ENCODE measurements at regions not wholly inside any gene's neighbourhood (a gene's known extent, or its start where the extent isn't known, plus 50 kb on each side); places are given as distances from the start of the nearest gene placed in this dataset.

DNA sequence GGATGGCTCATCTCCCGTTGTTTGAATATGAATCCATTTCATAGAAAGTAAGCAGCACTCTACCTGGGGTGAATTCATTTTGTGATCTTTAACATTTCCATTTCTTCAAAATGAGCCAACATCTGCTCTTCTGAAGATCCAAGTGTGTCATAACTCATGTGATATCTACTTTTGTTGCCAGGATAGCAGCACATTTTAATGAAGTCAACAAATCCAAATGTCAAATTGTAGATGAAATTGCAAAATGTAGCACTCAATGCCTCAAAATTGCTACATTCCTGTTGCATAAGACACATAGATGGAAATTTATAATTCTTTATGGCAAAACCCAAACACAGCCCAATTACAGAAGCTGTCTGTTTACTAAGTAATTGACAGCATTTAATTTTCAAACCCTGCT is 360.7 kb downstream of the TMX3 start:
- no TSS peak for BruUV-seq (replicated peaks)
- H4K20me1 ChIP-seq (ENCODE audit: insufficient read depth), result no peaks in the 10 kb centered on the region
- no peak overlapping the region for H3K4me2 ChIP-seq
- H3K27ac ChIP-seq, result no peak overlapping the region
- intact Hi-C loops (cut with micrococcal nuclease; ENCODE audit: unreplicated experiment), result no loop called here
- DNase-seq, result no peak
- CTCF ChIA-PET, result no interaction called here
- no peaks in the 10 kb centered on the region for H3K9me3 ChIP-seq (ENCODE audit: insufficient read depth, low read depth)
- no peaks in the 10 kb centered on the region for H3K4me1 ChIP-seq (replicated peaks; ENCODE audit: insufficient read depth)
- H3K36me3 ChIP-seq (ENCODE audit: low read depth), result no peaks in the 10 kb centered on the region
- no peaks in the 10 kb centered on the region for H3K79me2 ChIP-seq (ENCODE audit: low read depth)
- H2AFZ ChIP-seq, result no peak overlapping the region
- no peaks in the 10 kb centered on the region for H3K9me2 ChIP-seq (ENCODE audit: insufficient read depth)
- no peaks in the 10 kb centered on the region for H3F3A ChIP-seq (ENCODE audit: insufficient read depth, low read depth)
- H3K4me3 ChIP-seq, result no peak overlapping the region
- TF ChIP-seq, protein P1, sequence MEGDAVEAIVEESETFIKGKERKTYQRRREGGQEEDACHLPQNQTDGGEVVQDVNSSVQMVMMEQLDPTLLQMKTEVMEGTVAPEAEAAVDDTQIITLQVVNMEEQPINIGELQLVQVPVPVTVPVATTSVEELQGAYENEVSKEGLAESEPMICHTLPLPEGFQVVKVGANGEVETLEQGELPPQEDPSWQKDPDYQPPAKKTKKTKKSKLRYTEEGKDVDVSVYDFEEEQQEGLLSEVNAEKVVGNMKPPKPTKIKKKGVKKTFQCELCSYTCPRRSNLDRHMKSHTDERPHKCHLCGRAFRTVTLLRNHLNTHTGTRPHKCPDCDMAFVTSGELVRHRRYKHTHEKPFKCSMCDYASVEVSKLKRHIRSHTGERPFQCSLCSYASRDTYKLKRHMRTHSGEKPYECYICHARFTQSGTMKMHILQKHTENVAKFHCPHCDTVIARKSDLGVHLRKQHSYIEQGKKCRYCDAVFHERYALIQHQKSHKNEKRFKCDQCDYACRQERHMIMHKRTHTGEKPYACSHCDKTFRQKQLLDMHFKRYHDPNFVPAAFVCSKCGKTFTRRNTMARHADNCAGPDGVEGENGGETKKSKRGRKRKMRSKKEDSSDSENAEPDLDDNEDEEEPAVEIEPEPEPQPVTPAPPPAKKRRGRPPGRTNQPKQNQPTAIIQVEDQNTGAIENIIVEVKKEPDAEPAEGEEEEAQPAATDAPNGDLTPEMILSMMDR (conservative IDR thresholded peaks at IDR 0.05), result no peak
- H3K27me3 ChIP-seq (ENCODE audit: insufficient read depth, low read depth), result no peaks in the 10 kb centered on the region
- POLR2A ChIA-PET (ENCODE audit: unreplicated experiment), result no interaction called here

GRCh38 chr18:68342039-68342659 is 372.8 kb downstream of the TMX3 start:
- H3K27ac ChIP-seq, result no peak overlapping the region
- H3K27me3 ChIP-seq (ENCODE audit: insufficient read depth, low read depth), result no peaks in the 10 kb centered on the region
- no peaks in the 10 kb centered on the region for H3K79me2 ChIP-seq (ENCODE audit: low read depth)
- DNase-seq, result no peak
- no TSS peak for BruUV-seq (replicated peaks)
- no peaks in the 10 kb centered on the region for H4K20me1 ChIP-seq (ENCODE audit: insufficient read depth)
- no peak overlapping the region for H3K4me3 ChIP-seq
- intact Hi-C loops (cut with micrococcal nuclease; ENCODE audit: unreplicated experiment), result no loop called here
- ChIA-PET CTCF (no interaction called here), POLR2A (ENCODE audit: unreplicated experiment) (no interaction called here)
- H3K4me1 ChIP-seq (replicated peaks; ENCODE audit: insufficient read depth), result no peaks in the 10 kb centered on the region
- no peak overlapping the region for H3K4me2 ChIP-seq
- H2AFZ ChIP-seq, result 0 out of 2 replicates have a peak overlapping the region, but pooled peaks have one; percentile 10
- no peaks in the 10 kb centered on the region for H3K36me3 ChIP-seq (ENCODE audit: low read depth)
- no peaks in the 10 kb centered on the region for H3F3A ChIP-seq (ENCODE audit: insufficient read depth, low read depth)
- TF ChIP-seq, protein P1 (conservative IDR thresholded peaks at IDR 0.05), result no peak
- TF ChIP-seq EZH2 (IDR thresholded peaks at IDR 0.05; ENCODE audit: low read depth), result no peak
- H3K9me3 ChIP-seq (ENCODE audit: insufficient read depth, low read depth), result no peaks in the 10 kb centered on the region
- no peaks in the 10 kb centered on the region; the same call in 1 of the 2 replicates for H3K9me2 ChIP-seq (ENCODE audit: insufficient read depth)

DNA sequence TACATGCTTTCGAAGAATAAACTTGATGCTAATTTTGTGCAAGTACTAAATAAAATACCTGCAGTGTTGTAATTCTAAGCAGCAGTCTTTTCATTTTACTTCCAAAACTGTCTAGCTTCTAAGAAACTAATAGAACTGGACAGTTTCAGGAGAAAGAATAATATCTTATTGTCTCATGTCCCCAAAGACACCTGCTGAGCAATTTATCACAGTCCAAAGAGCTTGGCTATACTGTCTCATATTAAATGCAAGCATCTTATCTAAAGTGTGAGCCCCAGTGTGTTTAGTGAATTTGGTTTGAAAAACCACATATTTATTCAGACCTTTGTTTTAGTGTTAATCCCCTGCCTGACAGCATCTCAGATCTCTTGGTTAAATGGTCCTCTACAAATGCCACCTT is 374.3 kb downstream of the TMX3 start:
- no peak overlapping the region for H3K4me2 ChIP-seq
- H3K9me3 ChIP-seq (ENCODE audit: insufficient read depth, low read depth), result no peaks in the 10 kb centered on the region
- intact Hi-C loops (cut with micrococcal nuclease; ENCODE audit: unreplicated experiment), result no loop called here
- H3K27ac ChIP-seq, result no peak overlapping the region
- ChIA-PET POLR2A (ENCODE audit: unreplicated experiment) (no interaction called here), CTCF (no interaction called here)
- no peaks in the 10 kb centered on the region for H3K79me2 ChIP-seq (ENCODE audit: low read depth)
- H3K4me1 ChIP-seq (replicated peaks; ENCODE audit: insufficient read depth), result no peaks in the 10 kb centered on the region
- 0 out of 2 replicates have a peak overlapping the region, but pooled peaks have one; percentile 16 for H2AFZ ChIP-seq
- H3F3A ChIP-seq (ENCODE audit: insufficient read depth, low read depth), result no peaks in the 10 kb centered on the region
- no peak overlapping the region for H3K4me3 ChIP-seq
- H4K20me1 ChIP-seq (ENCODE audit: insufficient read depth), result no peaks in the 10 kb centered on the region
- TF ChIP-seq, protein P1 (conservative IDR thresholded peaks at IDR 0.05), result no peak
- no TSS peak for BruUV-seq (replicated peaks)
- H3K9me2 ChIP-seq (ENCODE audit: insufficient read depth), result no peaks in the 10 kb centered on the region
- H3K36me3 ChIP-seq (ENCODE audit: low read depth), result no peaks in the 10 kb centered on the region
- DNase-seq, result no peak
- H3K27me3 ChIP-seq (ENCODE audit: insufficient read depth, low read depth), result no peaks in the 10 kb centered on the region
